OCI-LY7 (cell line): ENCODE measurements at regions not wholly inside any gene's neighbourhood (a gene's known extent, or its start where the extent isn't known, plus 50 kb on each side); places are given as distances from the start of the nearest gene placed in this dataset.

Experiments
- BruUV-seq: library from RNA; stranded (reverse); fragments of 400-500 nt; replicated peaks from 2 replicates; lab custom pipeline; 2021; lab: Mats Ljungman, UMichigan
- CTCF ChIA-PET: fragments of 300-600 bp; sonication (Branson Sonifier 250); formaldehyde crosslinking; loops from one replicate; lab custom pipeline; 2022; ENCODE audit warnings: antibody characterized with exemption; ENCODE audit not compliant: unreplicated experiment; lab: Charles Lee
- POLR2A ChIA-PET: fragments of 300-600 bp; sonication (Branson Sonifier 250); formaldehyde crosslinking; loops from one replicate; lab custom pipeline; 2022; ENCODE audit warnings: antibody characterized with exemption; lab: Charles Lee
- DNase-seq: peaks from one replicate; pipeline ENCODE4 v3.0.0-alpha.2; 2015; ENCODE audit warnings: low spot score
- H2AFZ ChIP-seq: fragments of 200-600 bp; sonication (generic), shearing (Covaris generic); 2 replicates; pipeline ENCODE4 v1.6.1; 2014; ENCODE audit warnings: mild to moderate bottlenecking, antibody characterized with exemption, low read length, moderate library complexity
- H3K27ac ChIP-seq: fragments of 200-600 bp; sonication (generic); 2 replicates; pipeline ENCODE4 v1.5.1; 2014; ENCODE audit warnings: mixed run types, low read depth, mild to moderate bottlenecking, moderate library complexity, low read length, inconsistent platforms; ENCODE audit not compliant: poor library complexity, severe bottlenecking
- H3K36me3 ChIP-seq: fragments of 200-600 bp; sonication (generic); 2 replicates; pipeline ENCODE4 v1.6.1; 2014; ENCODE audit warnings: mild to moderate bottlenecking, antibody characterized with exemption, low read length, moderate library complexity, mixed read lengths; ENCODE audit not compliant: insufficient read depth
- H3K4me1 ChIP-seq: fragments of 200-600 bp; sonication (generic); 2 replicates; pipeline ENCODE4 v1.5.1; 2014; ENCODE audit warnings: mild to moderate bottlenecking, low read length; ENCODE audit not compliant: insufficient read depth, poor library complexity, severe bottlenecking
- H3K4me2 ChIP-seq: fragments of 200-600 bp; sonication (generic); 2 replicates; pipeline ENCODE4 v1.6.1; 2014; ENCODE audit warnings: mild to moderate bottlenecking, low read length
- H3K4me3 ChIP-seq: fragments of 200-600 bp; sonication (generic); 2 replicates; pipeline ENCODE4 v1.5.1; 2014; ENCODE audit warnings: mild to moderate bottlenecking, low read depth, low read length; ENCODE audit not compliant: poor library complexity, severe bottlenecking
- H3K79me2 ChIP-seq: fragments of 200-600 bp; sonication (generic); 2 replicates; pipeline ENCODE4 v1.6.1; 2016; ENCODE audit warnings: low read depth, mild to moderate bottlenecking, low read length, moderate library complexity, mixed read lengths; ENCODE audit not compliant: insufficient read depth
- H3K9me2 ChIP-seq: fragments of 200-600 bp; sonication (generic); 2 replicates; pipeline ENCODE4 v1.6.1; 2016; ENCODE audit warnings: mild to moderate bottlenecking, low read length, mixed read lengths; ENCODE audit not compliant: insufficient read depth
- H3K9me3 ChIP-seq: fragments of 200-600 bp; sonication (generic); 2 replicates; pipeline ENCODE4 v1.6.1; 2014; ENCODE audit warnings: mild to moderate bottlenecking, mixed run types, low read length, mixed read lengths
- H4K20me1 ChIP-seq: fragments of 200-600 bp; sonication (generic); 2 replicates; pipeline ENCODE4 v1.6.1; 2014; ENCODE audit warnings: mild to moderate bottlenecking, antibody characterized with exemption, low read length, moderate library complexity, mixed read lengths; ENCODE audit not compliant: insufficient read depth
- CTCF ChIP-seq: fragments of 200-600 bp; sonication (generic); conservative IDR thresholded peaks from 2 replicates; pipeline ENCODE4 v1.5.1; 2014; ENCODE audit warnings: mild to moderate bottlenecking, antibody characterized with exemption, low read length, moderate library complexity, mixed read lengths
- EZH2phosphoT487 ChIP-seq: fragments of 200-600 bp; sonication (generic); IDR thresholded peaks from 2 replicates; pipeline ENCODE4 v1.6.1; 2018; ENCODE audit warnings: low read depth, borderline replicate concordance, mild to moderate bottlenecking, mixed run types, antibody characterized with exemption, low read length, moderate library complexity, mixed read lengths
- intact Hi-C: fragments of 100-400 bp; cut with micrococcal nuclease; formaldehyde crosslinking; loops from one replicate; pipeline ENCODE4 v1.10.0; 2022; ENCODE audit not compliant: unreplicated experiment

- CTCF ChIA-PET, result no interaction called here
These were observed 62.7 kb upstream of the KAZN start for GRCh38 chr1:14535619-14536355.

GRCh38 chr1:14538335-14538734, 60.1 kb upstream of the KAZN start:
- Histone ChIP-seq H3K4me3 (no peak overlapping the region), H3K36me3 (no peaks in the 10 kb centered on the region), H3K9me3 (no peaks in the 10 kb centered on the region), H3K27ac (no peak overlapping the region), H3K9me2 (no peaks in the 10 kb centered on the region), H3K79me2 (no peaks in the 10 kb centered on the region), H3K4me1 (peaks cover 15% of the 10 kb centered on the region), H3K4me2 (no peak overlapping the region), H2AFZ (no peak overlapping the region), H4K20me1 (no peaks in the 10 kb centered on the region)
- TF ChIP-seq EZH2phosphoT487, result no peak
- peak; percentile 59 for TF ChIP-seq CTCF
- POLR2A ChIA-PET, result no interaction called here
- no TSS peak for BruUV-seq
- CTCF ChIA-PET, result no interaction called here
- no peak for DNase-seq
- intact Hi-C loops, result no loop called here

More at GRCh38 chr1:14535619-14536355, 62.7 kb upstream of the KAZN start:
- H3K9me3 ChIP-seq, result no peaks in the 10 kb centered on the region
- H3K4me3 ChIP-seq, result no peak overlapping the region
- H3K27ac ChIP-seq, result no peak overlapping the region
- DNase-seq, result no peak
- no peaks in the 10 kb centered on the region for H3K9me2 ChIP-seq
- BruUV-seq, result no TSS peak
- H2AFZ ChIP-seq, result no peak overlapping the region
- intact Hi-C loops, result no loop called here
- peaks cover 13% of the 10 kb centered on the region for H3K4me1 ChIP-seq
- no peak overlapping the region for H3K4me2 ChIP-seq
- TF ChIP-seq EZH2phosphoT487, result no peak
- no peak for TF ChIP-seq CTCF
- no peaks in the 10 kb centered on the region for H3K79me2 ChIP-seq
- POLR2A ChIA-PET, result no interaction called here
- H4K20me1 ChIP-seq, result no peaks in the 10 kb centered on the region
- H3K36me3 ChIP-seq, result no peaks in the 10 kb centered on the region

- intact Hi-C loops, result no loop called here
- H3K4me2 ChIP-seq, result no peak overlapping the region
- H2AFZ ChIP-seq, result no peak overlapping the region
- H4K20me1 ChIP-seq, result no peaks in the 10 kb centered on the region
- no peaks in the 10 kb centered on the region for H3K9me3 ChIP-seq
- H3K4me1 ChIP-seq, result peaks cover 15% of the 10 kb centered on the region
- no peak for DNase-seq
- no peaks in the 10 kb centered on the region for H3K36me3 ChIP-seq
- BruUV-seq, result no TSS peak
- no peak overlapping the region for H3K4me3 ChIP-seq
- H3K9me2 ChIP-seq, result no peaks in the 10 kb centered on the region
- ChIA-PET CTCF (no interaction called here), POLR2A (no interaction called here)
- no peak for TF ChIP-seq EZH2phosphoT487
- TF ChIP-seq CTCF, result no peak
- no peaks in the 10 kb centered on the region for H3K79me2 ChIP-seq
- no peak overlapping the region for H3K27ac ChIP-seq
These were observed 59.2 kb upstream of the KAZN start for GRCh38 chr1:14539309-14539708.
